Right lobe of liver (tissue), 4 donors: ENCODE measurements at regions not wholly inside any gene's neighbourhood (a gene's known extent, or its start where the extent isn't known, plus 50 kb on each side); places are given as distances from the start of the nearest gene placed in this dataset.

Experiments used
- CTCF ChIP-seq, 4 donors: fragments of 200-600 bp in 3 of 4; fragments of 450-650 bp in 1 of 4; IDR thresholded peaks; one replicate each; pipeline versions ENCODE4 v1.5.1 to v1.8.0; 2016 to 2022; ENCODE audit warnings: antibody characterized with exemption in 4 of 4, mild to moderate bottlenecking in 2 of 4
- POLR2A ChIP-seq: fragments of 450-650 bp; IDR thresholded peaks from one replicate; pipeline ENCODE4 v1.6.1; 2017; ENCODE audit warnings: antibody characterized with exemption, mild to moderate bottlenecking
- donor health status: DM: no; HTN: no; CAD: no.
- donor health status: DM: no; HTN: no; CAD: no.
- donor health status: DM: no; HTN: yes; CAD: no.

- TF ChIP-seq CTCF (IDR thresholded peaks at IDR 0.05) (no peak), POLR2A (no peak)
These were observed 137.8 kb upstream of the PHACTR1 start for GRCh38 chr6:12578751-12579150.
